Lung microvascular endothelial cell (primary cell): ENCODE measurements at regions not wholly inside any gene's neighbourhood (a gene's known extent, or its start where the extent isn't known, plus 50 kb on each side); places are given as distances from the start of the nearest gene placed in this dataset.

Source experiments
- DNase-seq, 2 donors: peaks; one replicate each; pipeline versions ENCODE4 v3.0.0 to v3.0.0-alpha.2; 2010; ENCODE audit warnings: low read depth in 2 of 2

DNA sequence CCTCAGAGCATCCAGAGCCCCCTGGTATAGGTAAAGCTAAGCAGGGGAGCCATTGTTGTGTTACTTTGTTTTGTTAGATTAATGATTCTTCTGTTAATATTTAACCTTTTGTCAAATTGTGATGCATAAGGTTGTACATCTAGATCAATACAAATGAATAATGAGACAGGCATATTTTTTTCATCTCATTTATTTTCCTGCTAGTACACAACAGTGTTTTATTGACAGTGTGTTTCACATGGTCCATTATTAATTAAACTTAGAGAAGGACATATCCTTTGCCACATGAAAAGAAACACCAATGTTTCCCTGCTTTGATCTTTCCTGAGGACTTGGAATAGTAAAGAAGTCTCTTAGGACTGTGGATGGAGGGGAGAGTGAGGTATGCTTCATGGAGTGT is 543.6 kb upstream of the CFAP20DC start:
- DNase-seq = no peak

- DNase-seq = no peak
Measured at GRCh38 chr3:59580996-59581395, 531.2 kb upstream of the CFAP20DC start.

- DNase-seq = no peak
Measured at GRCh38 chr3:59580499-59580898, 530.7 kb upstream of the CFAP20DC start.

GRCh38 chr3:59578129-59578528 is 528.3 kb upstream of the CFAP20DC start:
- DNase-seq = no peak

DNA sequence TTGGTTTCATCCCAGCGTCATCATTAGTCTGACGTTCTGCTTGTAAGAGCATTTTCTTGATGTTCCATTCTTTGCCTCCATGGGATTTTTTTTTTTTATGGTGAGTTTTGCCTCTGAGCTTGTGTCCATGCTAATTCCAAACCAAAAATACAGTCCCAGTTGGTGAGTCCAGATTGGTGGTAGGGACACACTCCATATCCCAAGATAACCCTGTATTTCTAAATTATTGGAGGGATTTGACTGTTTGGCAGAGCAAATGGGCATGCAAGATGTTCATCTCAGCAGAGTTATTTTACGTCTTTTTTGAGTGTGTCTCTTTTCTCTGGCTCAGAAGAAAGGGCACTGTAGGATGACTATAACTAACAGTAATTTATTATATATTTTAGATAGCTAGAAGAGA is 526.8 kb upstream of the CFAP20DC start:
- DNase-seq = no peak

DNA sequence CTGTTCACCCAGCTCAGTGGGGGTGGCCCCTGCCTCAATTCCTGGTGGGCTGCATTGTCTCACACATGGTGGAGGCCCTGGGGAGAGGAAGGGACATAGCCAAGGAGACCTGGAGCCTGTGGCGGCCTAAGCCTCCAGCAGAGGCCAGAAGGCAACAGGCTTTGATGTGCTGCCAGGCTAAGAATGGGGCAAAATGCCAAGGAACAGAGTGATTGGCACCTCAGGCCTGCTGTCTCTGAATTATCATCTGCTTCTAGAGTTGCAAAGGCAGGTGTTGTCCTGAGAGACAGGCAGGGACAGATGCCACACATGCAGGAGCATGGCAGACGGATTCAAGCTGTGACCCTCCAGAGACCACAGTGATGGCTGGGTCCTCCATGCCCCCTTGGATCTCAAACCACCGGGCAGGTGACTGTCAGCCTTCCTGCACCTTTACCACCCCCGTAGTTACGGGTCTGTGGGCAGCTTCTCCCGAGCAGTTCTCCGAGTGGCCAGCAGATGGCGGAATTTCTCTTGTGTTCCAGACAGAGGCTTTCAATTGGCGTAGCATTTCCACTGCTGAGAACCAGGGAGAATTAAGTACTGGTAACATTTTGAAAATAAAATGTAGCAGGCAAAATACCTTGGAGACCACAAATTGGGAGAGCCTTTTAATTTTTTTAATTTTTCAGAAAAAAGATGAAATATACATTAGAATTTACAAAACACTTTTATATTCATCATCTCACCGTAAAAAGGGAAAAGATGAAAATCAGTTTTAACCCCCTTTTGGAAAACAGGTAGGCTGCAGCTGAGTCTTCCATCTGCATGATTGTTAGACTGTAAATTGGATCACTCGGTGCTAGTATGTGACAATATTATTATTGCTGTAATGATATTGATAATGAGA is 525.5 kb upstream of the CFAP20DC start:
- peak; percentile 61 to 69 for DNase-seq

- DNase-seq = peak; percentile 22 to 46
Measured at GRCh38 chr3:59573911-59574310, 524.1 kb upstream of the CFAP20DC start.

DNA sequence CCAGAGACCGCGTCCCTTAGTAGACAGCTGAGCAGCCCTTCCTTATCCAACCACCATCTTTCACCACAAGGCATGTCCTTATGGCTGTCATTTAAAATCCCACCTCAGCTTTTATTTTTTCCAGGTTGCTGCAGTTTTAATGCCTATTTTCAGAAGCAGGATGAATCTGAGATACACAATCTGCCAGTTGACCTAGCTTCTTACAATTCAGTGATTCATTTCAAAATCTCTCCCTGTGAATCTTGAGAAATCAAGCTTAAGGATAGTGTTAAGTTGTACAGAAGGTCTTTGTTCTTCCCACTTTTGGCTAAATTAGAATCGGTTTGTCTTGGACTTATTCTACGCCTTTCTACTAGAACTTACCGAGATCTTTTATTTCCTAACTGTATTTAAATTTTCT is 522.3 kb upstream of the CFAP20DC start:
- no peak for DNase-seq

GRCh38 chr3:59570806-59571205 is 521.0 kb upstream of the CFAP20DC start:
- no peak for DNase-seq

GRCh38 chr3:59567661-59568060 is 517.8 kb upstream of the CFAP20DC start:
- DNase-seq = no peak

GRCh38 chr3:59566481-59566975 is 516.7 kb upstream of the CFAP20DC start:
- DNase-seq = no peak

DNA sequence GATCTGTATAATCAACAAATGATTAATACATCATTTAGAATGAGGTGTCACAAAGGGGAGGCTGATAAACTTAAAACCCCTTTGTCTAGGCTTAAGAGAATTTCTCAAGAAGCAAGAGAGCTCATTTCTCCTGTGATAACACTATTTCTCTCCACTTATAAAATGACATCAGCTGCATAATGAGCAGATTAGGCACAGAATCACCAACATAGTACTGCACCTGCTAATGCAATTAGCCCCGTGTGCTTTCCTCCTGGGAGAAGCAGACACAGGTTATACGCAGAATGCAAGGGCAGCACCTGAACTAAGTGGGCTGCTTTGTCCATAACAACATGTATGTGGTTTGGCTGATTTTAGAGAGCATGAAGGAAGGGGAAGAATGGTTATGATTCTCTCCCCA is 515.3 kb upstream of the CFAP20DC start:
- DNase-seq = no peak

DNA sequence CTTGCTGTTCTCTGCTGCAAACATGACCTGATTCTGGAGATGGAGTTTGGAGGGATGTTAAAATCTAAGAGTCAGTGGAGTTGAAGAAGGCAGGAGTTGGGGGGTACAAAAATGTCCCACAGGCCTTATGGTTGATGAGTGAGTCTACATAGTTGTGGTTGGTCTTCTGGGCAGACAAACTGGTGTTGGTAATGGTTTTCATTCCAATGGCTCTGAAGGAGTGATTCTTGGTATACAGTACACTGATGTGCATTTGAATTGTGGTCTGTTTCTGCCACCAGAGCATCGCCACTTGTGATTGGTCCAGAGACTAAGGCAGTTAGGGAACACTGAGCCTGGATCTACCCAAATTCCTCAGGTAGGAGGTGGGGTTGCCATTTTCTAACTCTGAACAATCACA is 514.1 kb upstream of the CFAP20DC start:
- no peak for DNase-seq

- no peak for DNase-seq
Measured at GRCh38 chr3:59563072-59563605, 513.3 kb upstream of the CFAP20DC start.

- peak in 1 of 2 donors; percentile 13 for DNase-seq
Measured at GRCh38 chr3:59559721-59560435, 510.1 kb upstream of the CFAP20DC start.

DNA sequence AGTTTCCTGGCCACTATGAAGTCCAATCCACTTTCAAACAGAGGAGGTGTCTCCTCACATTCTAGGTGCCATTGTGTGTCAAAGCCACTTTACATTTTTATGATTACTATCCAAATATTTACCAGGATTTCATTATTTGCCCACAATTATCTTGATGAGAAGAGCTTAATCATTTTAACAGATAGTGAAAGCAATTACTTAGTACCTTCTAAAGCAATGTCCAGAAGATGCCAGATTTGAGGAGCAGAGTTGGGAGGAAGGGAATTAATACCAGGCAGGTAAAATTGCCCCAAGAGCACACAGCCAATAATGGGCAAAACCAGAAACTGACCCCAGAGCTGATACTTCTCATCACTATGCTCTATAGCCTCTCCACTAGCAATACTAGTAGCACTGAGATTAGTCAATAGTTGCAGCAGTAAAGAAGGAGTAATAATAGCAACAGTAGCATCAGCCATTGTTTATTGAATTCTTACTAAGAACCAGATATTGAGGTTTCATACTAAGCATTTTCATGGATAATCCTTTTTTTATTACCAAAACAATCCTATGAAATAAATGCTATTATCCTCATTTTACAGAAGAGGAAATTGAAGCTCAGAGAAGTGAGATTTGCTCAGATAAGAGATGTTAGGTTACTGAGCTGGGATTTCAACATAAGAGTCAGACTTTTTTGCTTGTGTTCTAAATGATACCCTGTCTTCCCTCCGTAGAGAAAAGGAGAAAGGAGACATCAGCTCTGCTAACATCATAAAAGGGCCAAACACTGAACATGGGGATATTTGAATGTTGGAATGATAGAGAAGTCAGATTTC is 509.3 kb upstream of the CFAP20DC start:
- no peak for DNase-seq

- DNase-seq = no peak
Measured at GRCh38 chr3:59555593-59556315, 505.9 kb upstream of the CFAP20DC start.

- no peak for DNase-seq
Measured at GRCh38 chr3:59553076-59553475, 503.3 kb upstream of the CFAP20DC start.

- no peak for DNase-seq
Measured at GRCh38 chr3:59551834-59552233, 502.0 kb upstream of the CFAP20DC start.

GRCh38 chr3:59549962-59550361 is 500.1 kb upstream of the CFAP20DC start:
- DNase-seq = no peak

DNA sequence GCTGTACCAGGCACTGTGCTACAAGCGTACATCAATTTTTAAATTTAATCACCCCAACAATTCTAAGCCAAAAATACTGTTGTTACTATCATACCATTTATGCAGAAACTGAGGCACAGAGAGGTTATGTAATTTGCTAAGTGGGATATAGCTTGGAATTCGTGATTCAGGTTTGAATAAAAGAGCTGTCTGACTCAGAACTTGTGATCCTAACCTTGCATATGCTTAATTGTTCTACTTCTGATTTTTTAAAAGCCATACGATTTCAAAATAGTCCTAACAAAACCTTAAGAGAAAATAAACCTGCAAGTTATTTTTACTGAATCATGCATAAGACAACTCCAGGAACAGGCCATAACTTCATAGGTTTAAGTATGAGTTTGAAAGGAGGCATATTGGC is 498.0 kb upstream of the CFAP20DC start:
- no peak for DNase-seq
